HEK293 (cell line): ENCODE measurements at regions not wholly inside any gene's neighbourhood (a gene's known extent, or its start where the extent isn't known, plus 50 kb on each side); places are given as distances from the start of the nearest gene placed in this dataset.

Source experiments
- CTCF ChIA-PET: fragments of 350-600 bp; formaldehyde crosslinking; extraction: SDS; loops from one replicate; lab custom pipeline; 2021; ENCODE audit warnings: antibody characterized with exemption; lab: Yijun Ruan, JAX
- POLR2A ChIA-PET: fragments of 300-600 bp; formaldehyde crosslinking; extraction: SDS; loops from one replicate; lab custom pipeline; 2020; ENCODE audit warnings: antibody characterized with exemption, inconsistent platforms; lab: Yijun Ruan, JAX
- H3K27ac ChIP-seq: fragments of 200-500 bp; sonication (Bioruptor generic); 2 replicates; pipeline ENCODE4 v1.5.1; 2014; ENCODE audit warnings: low read depth, low read length, control low read depth, inconsistent platforms; ENCODE audit errors: extremely low read depth
- H3K36me3 ChIP-seq, 2 experiments: fragments of 200-500 bp in 1 of 2; sonication (Bioruptor generic) in 1 of 2; 1 replicate in 1 of 2; 2 replicates in 1 of 2; pipeline ENCODE4 v1.5.1; 2014 to 2017; ENCODE audit warnings: inconsistent platforms in 2 of 2, low read length in 2 of 2; ENCODE audit not compliant: control insufficient read depth in 2 of 2, insufficient read depth in 1 of 2
- H3K4me1 ChIP-seq: fragments of 200-500 bp; sonication (Bioruptor generic); 2 replicates; pipeline ENCODE4 v1.5.1; 2014; ENCODE audit warnings: mild to moderate bottlenecking, low read length, inconsistent platforms; ENCODE audit not compliant: control insufficient read depth, insufficient read depth
- H3K4me3 ChIP-seq: 2 replicates; pipeline ENCODE4 v1.5.1; 2011; ENCODE audit warnings: low read depth, mild to moderate bottlenecking, control low read depth, low read length, moderate library complexity
- H3K9me3 ChIP-seq: fragments of 200-500 bp; sonication (Bioruptor generic); 2 replicates; pipeline ENCODE4 v1.5.1; 2014; ENCODE audit warnings: low read depth, low read length, inconsistent platforms; ENCODE audit not compliant: control insufficient read depth, insufficient read depth
- KLF16 ChIP-seq: fragments of 450-650 bp; formaldehyde crosslinking; IDR thresholded peaks from 2 replicates; pipeline ENCODE4 v1.5.1; 2017; ENCODE audit warnings: missing biosample characterization, missing genetic modification characterization
- KLF9 ChIP-seq: fragments of 450-650 bp; formaldehyde crosslinking; IDR thresholded peaks from 2 replicates; pipeline ENCODE4 v1.5.1; 2016; ENCODE audit warnings: missing biosample characterization, missing genetic modification characterization, low read depth
- SCRT2 ChIP-seq: fragments of 450-650 bp; formaldehyde crosslinking; IDR thresholded peaks from 2 replicates; pipeline ENCODE4 v1.5.1; 2016; ENCODE audit warnings: missing biosample characterization, missing genetic modification characterization
- ZBTB17 ChIP-seq: fragments of 450-650 bp; formaldehyde crosslinking; IDR thresholded peaks from 2 replicates; pipeline ENCODE4 v1.5.1; 2016; ENCODE audit warnings: missing biosample characterization, missing genetic modification characterization
- ZBTB21 ChIP-seq: fragments of 450-650 bp; formaldehyde crosslinking; IDR thresholded peaks from 2 replicates; pipeline ENCODE4 v1.5.1; 2017; ENCODE audit warnings: missing biosample characterization, missing genetic modification characterization
- ZNF16 ChIP-seq: fragments of 450-650 bp; formaldehyde crosslinking; IDR thresholded peaks from 2 replicates; pipeline ENCODE4 v1.5.1; 2016; ENCODE audit warnings: low read depth, missing biosample characterization, missing genetic modification characterization
- ZNF202 ChIP-seq: fragments of 450-650 bp; formaldehyde crosslinking; IDR thresholded peaks from 2 replicates; pipeline ENCODE4 v1.5.1; 2016; ENCODE audit warnings: missing biosample characterization, missing genetic modification characterization, borderline replicate concordance
- ZNF223 ChIP-seq: fragments of 450-650 bp; formaldehyde crosslinking; IDR thresholded peaks from 2 replicates; pipeline ENCODE4 v1.5.1; 2016; ENCODE audit warnings: missing biosample characterization, missing genetic modification characterization
- ZNF274 ChIP-seq, 2 experiments: fragments of 200-500 bp in 1 of 2; fragments of 450-650 bp in 1 of 2; sonication (Bioruptor generic) in 1 of 2; formaldehyde crosslinking in 1 of 2; IDR thresholded peaks; 2 replicates each; pipeline versions ENCODE4 v1.5.1 to v1.6.1; 2014 to 2016; ENCODE audit warnings: borderline replicate concordance in 1 of 2, inconsistent platforms in 1 of 2, low read length in 1 of 2, missing biosample characterization in 1 of 2, missing genetic modification characterization in 1 of 2
- ZNF324 ChIP-seq: fragments of 450-650 bp; formaldehyde crosslinking; IDR thresholded peaks from 2 replicates; pipeline ENCODE4 v1.5.1; 2016; ENCODE audit warnings: missing biosample characterization, missing genetic modification characterization
- ZNF394 ChIP-seq: fragments of 450-650 bp; formaldehyde crosslinking; IDR thresholded peaks from 2 replicates; pipeline ENCODE4 v1.5.1; 2016; ENCODE audit warnings: missing biosample characterization, missing genetic modification characterization, mild to moderate bottlenecking, moderate library complexity, borderline replicate concordance
- ZNF48 ChIP-seq: fragments of 450-650 bp; formaldehyde crosslinking; IDR thresholded peaks from 2 replicates; pipeline ENCODE4 v1.5.1; 2016; ENCODE audit warnings: missing biosample characterization, missing genetic modification characterization
- ZNF530 ChIP-seq: fragments of 450-650 bp; formaldehyde crosslinking; IDR thresholded peaks from 2 replicates; pipeline ENCODE4 v1.5.1; 2016; ENCODE audit warnings: low read depth, missing biosample characterization, missing genetic modification characterization
- ZNF561 ChIP-seq: fragments of 450-650 bp; IDR thresholded peaks from 2 replicates; pipeline ENCODE4 v1.5.1; 2018; ENCODE audit warnings: missing biosample characterization, missing genetic modification characterization, borderline replicate concordance
- ZNF600 ChIP-seq: fragments of 450-650 bp; formaldehyde crosslinking; IDR thresholded peaks from 2 replicates; pipeline ENCODE4 v1.5.1; 2016; ENCODE audit warnings: missing biosample characterization, missing genetic modification characterization
- ZNF670 ChIP-seq: fragments of 450-650 bp; formaldehyde crosslinking; IDR thresholded peaks from 2 replicates; pipeline ENCODE4 v1.5.1; 2016; ENCODE audit warnings: missing biosample characterization, missing genetic modification characterization, low read depth
- ZNF830 ChIP-seq: fragments of 450-650 bp; IDR thresholded peaks from 2 replicates; pipeline ENCODE4 v1.5.0; 2018; ENCODE audit warnings: missing biosample characterization, missing genetic modification characterization, low read depth, mild to moderate bottlenecking, moderate library complexity
- TF ChIP-seq, protein P1 (sequence below): fragments of 450-650 bp; formaldehyde crosslinking; IDR thresholded peaks from 2 replicates; pipeline ENCODE4 v1.5.1; 2016; ENCODE audit warnings: missing biosample characterization, missing genetic modification characterization
- TF ChIP-seq, protein P2 (sequence below): fragments of 450-650 bp; formaldehyde crosslinking; conservative IDR thresholded peaks from 2 replicates; pipeline ENCODE4 v1.5.1; 2016; ENCODE audit warnings: low read depth, missing biosample characterization, missing genetic modification characterization
- TF ChIP-seq, protein P3 (sequence below): fragments of 450-650 bp; formaldehyde crosslinking; IDR thresholded peaks from 2 replicates; pipeline ENCODE4 v1.5.1; 2016; ENCODE audit warnings: missing biosample characterization, missing genetic modification characterization, borderline replicate concordance
- TF ChIP-seq, protein P4 (sequence below): fragments of 450-650 bp; formaldehyde crosslinking; IDR thresholded peaks from 2 replicates; pipeline ENCODE4 v1.5.1; 2017; ENCODE audit warnings: missing biosample characterization, missing genetic modification characterization

DNA sequence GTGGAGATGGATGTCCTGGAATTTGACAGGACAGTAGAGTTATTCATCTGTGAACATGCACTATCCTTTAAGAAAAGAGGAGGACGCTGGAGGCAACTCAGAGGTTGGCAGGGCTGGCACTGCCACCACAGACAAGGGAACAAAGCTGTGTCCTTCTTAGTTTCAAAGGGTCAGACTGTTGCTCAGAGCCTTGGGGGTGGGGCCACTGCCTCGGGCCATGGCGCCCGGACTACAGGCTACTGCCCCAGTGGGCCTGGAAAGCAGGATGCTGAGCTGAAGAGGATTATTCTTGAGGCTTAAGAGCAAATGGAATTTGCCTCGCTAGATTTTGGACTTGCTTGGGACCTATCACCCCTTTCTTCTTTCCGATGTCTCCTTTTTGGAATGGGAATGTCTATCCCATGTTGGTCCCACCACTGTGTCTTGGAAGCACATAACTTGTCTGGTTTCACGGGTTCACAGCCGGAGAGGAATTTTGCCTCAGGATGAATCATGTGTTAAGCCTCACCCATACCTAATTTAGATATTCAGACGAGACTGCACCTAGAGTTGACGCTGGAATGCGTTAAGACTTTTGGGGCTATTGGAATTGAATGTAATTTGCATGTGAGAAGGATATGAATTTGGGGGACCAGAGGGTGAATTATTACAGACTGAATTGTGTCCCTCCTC is 114.8 kb upstream of the RFLNA start (continued):
- TF ChIP-seq ZNF530 (tag by site-specific recombination), result no peak
- TF ChIP-seq, all 188 proteins: peak for 0

DNA sequence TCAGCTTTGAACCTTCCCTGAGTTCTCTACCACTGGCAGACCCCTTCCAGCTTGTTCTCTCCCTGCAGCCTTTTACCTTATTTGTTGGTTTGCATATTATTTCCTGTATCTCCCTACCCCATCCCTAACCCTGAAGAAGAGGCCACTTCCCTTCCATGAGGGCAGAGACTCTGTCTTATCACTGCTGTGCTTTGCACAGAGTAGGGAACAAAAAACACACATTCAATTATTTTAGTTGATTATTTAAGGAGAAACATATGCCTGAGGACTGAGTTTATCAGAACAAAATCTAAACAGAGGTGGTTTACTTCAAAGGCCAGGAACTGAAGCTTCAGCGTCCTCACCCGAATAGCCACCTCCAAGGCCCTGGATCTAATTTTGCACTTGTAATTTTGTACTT is 111.7 kb upstream of the RFLNA start:
- no peaks in the 10 kb centered on the region for H3K9me3 ChIP-seq
- H3K27ac ChIP-seq, result no peak overlapping the region
- H3K4me1 ChIP-seq, result no peaks in the 10 kb centered on the region
- no peak for TF ChIP-seq ZBTB17 (tag by site-specific recombination)
- no peak for TF ChIP-seq ZBTB21 (tag by site-specific recombination)
- no peak for TF ChIP-seq ZNF202 (tag by site-specific recombination)
- TF ChIP-seq, protein P1, sequence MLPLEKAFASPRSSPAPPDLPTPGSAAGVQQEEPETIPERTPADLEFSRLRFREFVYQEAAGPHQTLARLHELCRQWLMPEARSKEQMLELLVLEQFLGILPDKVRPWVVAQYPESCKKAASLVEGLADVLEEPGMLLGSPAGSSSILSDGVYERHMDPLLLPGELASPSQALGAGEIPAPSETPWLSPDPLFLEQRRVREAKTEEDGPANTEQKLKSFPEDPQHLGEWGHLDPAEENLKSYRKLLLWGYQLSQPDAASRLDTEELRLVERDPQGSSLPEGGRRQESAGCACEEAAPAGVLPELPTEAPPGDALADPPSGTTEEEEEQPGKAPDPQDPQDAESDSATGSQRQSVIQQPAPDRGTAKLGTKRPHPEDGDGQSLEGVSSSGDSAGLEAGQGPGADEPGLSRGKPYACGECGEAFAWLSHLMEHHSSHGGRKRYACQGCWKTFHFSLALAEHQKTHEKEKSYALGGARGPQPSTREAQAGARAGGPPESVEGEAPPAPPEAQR (tag by site-specific recombination), result no peak
- no peak for TF ChIP-seq ZNF394 (tag by site-specific recombination)
- TF ChIP-seq ZNF48, result no peak
- TF ChIP-seq, protein P2, sequence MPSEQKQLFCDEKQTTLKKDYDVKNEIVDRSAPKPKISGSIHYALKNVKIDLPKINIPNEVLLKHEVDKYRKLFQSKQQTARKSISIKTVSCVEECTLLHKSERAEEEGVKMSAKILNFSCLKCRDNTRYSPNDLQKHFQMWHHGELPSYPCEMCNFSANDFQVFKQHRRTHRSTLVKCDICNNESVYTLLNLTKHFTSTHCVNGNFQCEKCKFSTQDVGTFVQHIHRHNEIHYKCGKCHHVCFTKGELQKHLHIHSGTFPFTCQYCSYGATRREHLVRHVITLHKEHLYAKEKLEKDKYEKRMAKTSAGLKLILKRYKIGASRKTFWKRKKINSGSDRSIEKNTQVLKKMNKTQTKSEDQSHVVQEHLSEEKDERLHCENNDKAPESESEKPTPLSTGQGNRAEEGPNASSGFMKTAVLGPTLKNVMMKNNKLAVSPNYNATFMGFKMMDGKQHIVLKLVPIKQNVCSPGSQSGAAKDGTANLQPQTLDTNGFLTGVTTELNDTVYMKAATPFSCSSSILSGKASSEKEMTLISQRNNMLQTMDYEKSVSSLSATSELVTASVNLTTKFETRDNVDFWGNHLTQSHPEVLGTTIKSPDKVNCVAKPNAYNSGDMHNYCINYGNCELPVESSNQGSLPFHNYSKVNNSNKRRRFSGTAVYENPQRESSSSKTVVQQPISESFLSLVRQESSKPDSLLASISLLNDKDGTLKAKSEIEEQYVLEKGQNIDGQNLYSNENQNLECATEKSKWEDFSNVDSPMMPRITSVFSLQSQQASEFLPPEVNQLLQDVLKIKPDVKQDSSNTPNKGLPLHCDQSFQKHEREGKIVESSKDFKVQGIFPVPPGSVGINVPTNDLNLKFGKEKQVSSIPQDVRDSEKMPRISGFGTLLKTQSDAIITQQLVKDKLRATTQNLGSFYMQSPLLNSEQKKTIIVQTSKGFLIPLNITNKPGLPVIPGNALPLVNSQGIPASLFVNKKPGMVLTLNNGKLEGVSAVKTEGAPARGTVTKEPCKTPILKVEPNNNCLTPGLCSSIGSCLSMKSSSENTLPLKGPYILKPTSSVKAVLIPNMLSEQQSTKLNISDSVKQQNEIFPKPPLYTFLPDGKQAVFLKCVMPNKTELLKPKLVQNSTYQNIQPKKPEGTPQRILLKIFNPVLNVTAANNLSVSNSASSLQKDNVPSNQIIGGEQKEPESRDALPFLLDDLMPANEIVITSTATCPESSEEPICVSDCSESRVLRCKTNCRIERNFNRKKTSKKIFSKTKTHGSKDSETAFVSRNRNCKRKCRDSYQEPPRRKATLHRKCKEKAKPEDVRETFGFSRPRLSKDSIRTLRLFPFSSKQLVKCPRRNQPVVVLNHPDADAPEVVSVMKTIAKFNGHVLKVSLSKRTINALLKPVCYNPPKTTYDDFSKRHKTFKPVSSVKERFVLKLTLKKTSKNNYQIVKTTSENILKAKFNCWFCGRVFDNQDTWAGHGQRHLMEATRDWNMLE (tag by site-specific recombination), result no peak
- no peak for TF ChIP-seq ZNF16
- TF ChIP-seq ZNF324 (tag by site-specific recombination), result no peak
- TF ChIP-seq, protein P3, sequence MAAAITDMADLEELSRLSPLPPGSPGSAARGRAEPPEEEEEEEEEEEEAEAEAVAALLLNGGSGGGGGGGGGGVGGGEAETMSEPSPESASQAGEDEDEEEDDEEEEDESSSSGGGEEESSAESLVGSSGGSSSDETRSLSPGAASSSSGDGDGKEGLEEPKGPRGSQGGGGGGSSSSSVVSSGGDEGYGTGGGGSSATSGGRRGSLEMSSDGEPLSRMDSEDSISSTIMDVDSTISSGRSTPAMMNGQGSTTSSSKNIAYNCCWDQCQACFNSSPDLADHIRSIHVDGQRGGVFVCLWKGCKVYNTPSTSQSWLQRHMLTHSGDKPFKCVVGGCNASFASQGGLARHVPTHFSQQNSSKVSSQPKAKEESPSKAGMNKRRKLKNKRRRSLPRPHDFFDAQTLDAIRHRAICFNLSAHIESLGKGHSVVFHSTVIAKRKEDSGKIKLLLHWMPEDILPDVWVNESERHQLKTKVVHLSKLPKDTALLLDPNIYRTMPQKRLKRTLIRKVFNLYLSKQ (tag by site-specific recombination), result no peak
- TF ChIP-seq SCRT2, result no peak
- TF ChIP-seq ZNF561 (tag by site-specific recombination), result no peak
- ChIA-PET CTCF (interaction anchor here (0.7 kb wide), 1 partner anchor 94 kb away, joined by 3 read pairs; no protein-coding TSS in a partner anchor), POLR2A (no interaction called here)
- H3K36me3 ChIP-seq, result no peaks in the 10 kb centered on the region
- no peak overlapping the region for H3K4me3 ChIP-seq

DNA sequence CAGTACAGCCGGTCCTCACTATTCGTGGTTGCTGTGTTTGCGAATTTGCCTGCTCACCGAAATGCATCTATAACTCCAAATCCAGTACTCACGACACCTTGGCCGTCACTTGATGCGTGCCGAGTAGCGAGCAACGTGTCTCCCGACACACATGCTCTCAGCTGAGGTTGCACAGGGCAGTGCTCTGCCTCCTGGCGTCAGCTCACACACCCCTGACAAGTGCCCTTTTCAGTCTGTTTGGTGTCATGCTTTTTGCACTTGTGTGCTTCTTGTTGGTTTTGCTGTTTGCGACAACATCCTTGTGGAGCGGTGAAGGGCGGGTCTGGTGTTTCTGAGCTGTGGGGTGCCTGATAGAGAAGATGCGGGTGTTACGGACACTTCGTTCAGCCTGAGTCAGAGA is 110.4 kb upstream of the RFLNA start:
- Histone ChIP-seq H3K4me3 (no peak overlapping the region), H3K4me1 (peaks cover 5% of the 10 kb centered on the region), H3K9me3 (no peaks in the 10 kb centered on the region), H3K27ac (no peak overlapping the region)
- POLR2A ChIA-PET, result no interaction called here
- CTCF ChIA-PET, result interaction anchor here (0.5 kb wide), 1 partner anchor 90 kb away, joined by 3 read pairs; no protein-coding TSS in a partner anchor
- TF ChIP-seq, protein P4, sequence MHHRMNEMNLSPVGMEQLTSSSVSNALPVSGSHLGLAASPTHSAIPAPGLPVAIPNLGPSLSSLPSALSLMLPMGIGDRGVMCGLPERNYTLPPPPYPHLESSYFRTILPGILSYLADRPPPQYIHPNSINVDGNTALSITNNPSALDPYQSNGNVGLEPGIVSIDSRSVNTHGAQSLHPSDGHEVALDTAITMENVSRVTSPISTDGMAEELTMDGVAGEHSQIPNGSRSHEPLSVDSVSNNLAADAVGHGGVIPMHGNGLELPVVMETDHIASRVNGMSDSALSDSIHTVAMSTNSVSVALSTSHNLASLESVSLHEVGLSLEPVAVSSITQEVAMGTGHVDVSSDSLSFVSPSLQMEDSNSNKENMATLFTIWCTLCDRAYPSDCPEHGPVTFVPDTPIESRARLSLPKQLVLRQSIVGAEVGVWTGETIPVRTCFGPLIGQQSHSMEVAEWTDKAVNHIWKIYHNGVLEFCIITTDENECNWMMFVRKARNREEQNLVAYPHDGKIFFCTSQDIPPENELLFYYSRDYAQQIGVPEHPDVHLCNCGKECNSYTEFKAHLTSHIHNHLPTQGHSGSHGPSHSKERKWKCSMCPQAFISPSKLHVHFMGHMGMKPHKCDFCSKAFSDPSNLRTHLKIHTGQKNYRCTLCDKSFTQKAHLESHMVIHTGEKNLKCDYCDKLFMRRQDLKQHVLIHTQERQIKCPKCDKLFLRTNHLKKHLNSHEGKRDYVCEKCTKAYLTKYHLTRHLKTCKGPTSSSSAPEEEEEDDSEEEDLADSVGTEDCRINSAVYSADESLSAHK (tag by site-specific recombination), result no peak
- TF ChIP-seq ZNF830 (tag by site-specific recombination), result no peak
- peak; percentile 59 for TF ChIP-seq ZNF600 (tag by site-specific recombination)
- no peak for TF ChIP-seq KLF9 (tag by site-specific recombination)
- no peak for TF ChIP-seq ZNF223 (tag by site-specific recombination)
- TF ChIP-seq KLF16 (tag by site-specific recombination), result no peak
- TF ChIP-seq ZNF274 (IDR thresholded peaks at IDR 0.05; ENCODE audit: low read length), result no peak
- TF ChIP-seq ZNF274 (tag by site-specific recombination; IDR thresholded peaks at IDR 0.05; ENCODE audit: borderline replicate concordance), result no peak
- no peak for TF ChIP-seq ZNF670
- TF ChIP-seq, all 188 proteins: peak for 1
- no peaks in the 10 kb centered on the region for H3K36me3 ChIP-seq
